Fibroblast of the aortic adventitia (primary cell): ENCODE measurements at regions not wholly inside any gene's neighbourhood (a gene's known extent, or its start where the extent isn't known, plus 50 kb on each side); places are given as distances from the start of the nearest gene placed in this dataset.
A peak's percentile ranks its signal among the peaks of the same experiment; 100 is the strongest.

ENCODE experiments used
- DNase-seq: peaks from one replicate; pipeline ENCODE4 v3.0.0-alpha.2; 2010; ENCODE audit warnings: low read depth
- H3K4me3 ChIP-seq: 2 replicates; pipeline ENCODE4 v1.5.1; 2011; ENCODE audit warnings: low read depth, mild to moderate bottlenecking, control low read depth, low read length, moderate library complexity
- TF ChIP-seq, protein P1 (sequence below): IDR thresholded peaks from 2 replicates; pipeline ENCODE4 v1.5.1; 2011; ENCODE audit warnings: mild to moderate bottlenecking, low read length, control low read depth, inconsistent platforms; ENCODE audit not compliant: insufficient read depth

DNA sequence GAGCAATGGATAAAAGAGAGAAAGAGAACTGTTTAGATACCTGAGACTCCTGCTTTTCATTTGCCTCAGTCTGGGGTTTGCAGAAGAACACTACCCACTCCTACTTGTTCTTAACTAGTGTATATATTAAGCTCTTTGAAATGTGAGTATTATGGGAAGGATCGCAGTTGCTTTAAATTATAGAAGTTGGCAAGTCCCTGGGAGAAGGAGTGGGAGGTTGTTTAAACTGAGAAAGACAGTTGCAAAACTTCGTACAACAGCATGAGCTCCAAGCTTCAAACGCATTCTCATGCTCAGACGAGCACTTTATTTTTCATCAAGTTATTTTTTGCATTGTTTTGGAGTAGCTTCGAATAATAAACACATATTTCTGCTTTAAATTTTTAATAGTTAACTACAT, 88.1 kb upstream of the C1QTNF7 start:
- DNase-seq, result no peak
- H3K4me3 ChIP-seq, result no peak overlapping the region
- TF ChIP-seq, protein P1, sequence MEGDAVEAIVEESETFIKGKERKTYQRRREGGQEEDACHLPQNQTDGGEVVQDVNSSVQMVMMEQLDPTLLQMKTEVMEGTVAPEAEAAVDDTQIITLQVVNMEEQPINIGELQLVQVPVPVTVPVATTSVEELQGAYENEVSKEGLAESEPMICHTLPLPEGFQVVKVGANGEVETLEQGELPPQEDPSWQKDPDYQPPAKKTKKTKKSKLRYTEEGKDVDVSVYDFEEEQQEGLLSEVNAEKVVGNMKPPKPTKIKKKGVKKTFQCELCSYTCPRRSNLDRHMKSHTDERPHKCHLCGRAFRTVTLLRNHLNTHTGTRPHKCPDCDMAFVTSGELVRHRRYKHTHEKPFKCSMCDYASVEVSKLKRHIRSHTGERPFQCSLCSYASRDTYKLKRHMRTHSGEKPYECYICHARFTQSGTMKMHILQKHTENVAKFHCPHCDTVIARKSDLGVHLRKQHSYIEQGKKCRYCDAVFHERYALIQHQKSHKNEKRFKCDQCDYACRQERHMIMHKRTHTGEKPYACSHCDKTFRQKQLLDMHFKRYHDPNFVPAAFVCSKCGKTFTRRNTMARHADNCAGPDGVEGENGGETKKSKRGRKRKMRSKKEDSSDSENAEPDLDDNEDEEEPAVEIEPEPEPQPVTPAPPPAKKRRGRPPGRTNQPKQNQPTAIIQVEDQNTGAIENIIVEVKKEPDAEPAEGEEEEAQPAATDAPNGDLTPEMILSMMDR, result no peak

DNA sequence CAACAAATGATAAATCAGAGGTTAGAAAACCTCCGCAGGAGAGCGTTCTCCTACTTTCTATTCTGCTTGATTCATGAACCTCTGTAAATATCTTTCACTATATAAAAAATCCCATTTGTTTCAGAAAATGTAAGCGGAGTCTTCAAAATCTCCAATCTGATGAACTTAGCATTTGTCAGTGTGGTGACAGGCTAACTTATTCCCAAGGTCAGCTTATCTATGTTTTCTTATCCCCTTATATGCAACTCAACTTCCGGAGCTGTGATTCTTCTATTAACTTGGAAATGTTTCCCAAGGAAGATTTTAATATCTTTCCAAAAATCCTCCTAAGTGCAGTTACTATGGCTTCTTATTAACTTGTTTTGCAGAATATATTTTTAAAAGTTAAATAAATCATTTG, 87.5 kb upstream of the C1QTNF7 start:
- TF ChIP-seq, protein P1, result no peak
- no peak overlapping the region for H3K4me3 ChIP-seq
- no peak for DNase-seq

DNA sequence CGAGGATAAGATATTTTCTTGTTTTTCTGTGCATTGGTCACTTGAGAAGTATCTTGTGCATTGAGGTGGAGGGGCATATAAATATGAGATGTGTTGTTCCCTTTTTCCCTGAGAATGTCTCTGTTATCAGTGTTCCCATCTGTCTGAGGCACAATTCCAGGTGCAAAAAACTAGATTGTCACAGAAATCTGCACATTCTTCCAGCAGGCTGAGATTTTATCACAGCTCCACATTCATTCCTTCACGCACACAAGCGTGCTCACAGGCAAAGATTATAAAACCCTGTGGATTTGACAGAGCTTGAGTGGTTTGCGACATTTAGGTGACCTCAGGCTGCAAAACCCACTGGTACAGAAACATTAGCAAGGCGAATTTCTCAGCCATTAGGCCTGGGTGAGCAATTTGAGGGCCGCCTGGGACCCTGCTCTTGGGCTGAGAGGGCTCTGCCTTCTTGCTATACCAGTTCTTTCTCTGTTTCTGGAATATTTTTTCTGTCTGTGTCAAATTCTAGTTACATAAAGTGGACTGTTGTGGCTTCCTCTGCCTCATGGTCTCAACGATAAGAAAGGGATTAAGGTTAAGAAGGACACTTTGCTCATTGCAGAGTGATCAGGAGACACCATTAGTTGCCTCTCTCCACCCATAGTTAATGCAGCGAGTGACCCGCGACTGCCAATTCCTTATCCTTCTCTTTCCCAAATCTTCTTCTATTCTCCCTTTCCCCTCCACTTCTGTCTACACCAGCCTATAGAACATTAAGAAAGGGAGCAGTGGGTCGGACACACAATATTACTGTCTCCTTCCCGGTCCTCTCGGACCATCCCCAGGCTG, 86.7 kb upstream of the C1QTNF7 start:
- no peak for DNase-seq
- no peak overlapping the region for H3K4me3 ChIP-seq
- TF ChIP-seq, protein P1, result no peak

DNA sequence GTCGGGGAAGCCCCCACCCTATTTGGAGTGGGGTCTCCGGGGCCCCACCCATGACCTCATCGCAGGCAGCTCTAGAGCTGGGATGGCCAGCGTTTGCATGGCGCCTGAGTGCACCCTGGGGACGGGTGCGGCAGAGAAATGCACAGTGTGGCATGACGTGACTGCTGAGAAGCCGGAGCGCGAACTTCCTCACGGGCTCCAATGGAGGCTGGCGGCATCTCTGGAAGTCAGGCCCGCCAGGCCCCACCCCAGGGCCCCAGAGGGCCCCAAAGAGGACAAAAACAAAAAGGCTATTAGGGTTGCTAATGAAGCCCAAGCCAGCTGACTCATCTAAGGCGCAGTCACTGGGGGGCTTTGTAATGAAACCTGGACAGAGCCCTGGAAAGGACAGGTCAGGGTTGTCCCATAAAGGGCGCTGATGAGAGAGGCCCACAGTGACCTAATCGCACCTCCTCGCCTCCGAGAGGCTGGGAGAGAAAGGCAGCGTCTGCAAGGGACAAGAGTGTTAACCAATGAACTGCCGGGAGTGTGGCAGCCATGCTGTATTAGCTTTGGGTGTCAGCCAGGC, 86.0 kb upstream of the C1QTNF7 start:
- TF ChIP-seq, protein P1, result no peak
- DNase-seq, result no peak
- H3K4me3 ChIP-seq, result no peak overlapping the region

DNA sequence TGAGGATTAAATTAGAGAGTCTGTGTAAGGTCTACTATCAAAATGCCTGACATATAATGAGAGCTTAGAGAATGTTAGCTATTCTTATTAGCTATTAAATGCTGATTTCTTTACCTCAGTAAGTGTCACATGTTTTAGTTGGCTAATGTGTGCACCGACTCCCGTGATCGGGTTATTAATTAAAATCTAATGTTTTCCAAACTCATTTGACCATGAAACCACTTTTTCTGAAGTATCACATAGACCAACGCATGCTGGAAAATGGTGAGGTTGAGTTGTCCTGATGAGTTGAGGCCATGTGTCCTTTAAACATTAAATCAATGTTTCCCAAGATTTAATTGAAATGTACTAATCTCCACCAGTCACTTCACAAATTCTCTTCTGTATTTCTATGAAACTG, 84.8 kb upstream of the C1QTNF7 start:
- TF ChIP-seq, protein P1, result no peak
- DNase-seq, result no peak
- no peak overlapping the region for H3K4me3 ChIP-seq

DNA sequence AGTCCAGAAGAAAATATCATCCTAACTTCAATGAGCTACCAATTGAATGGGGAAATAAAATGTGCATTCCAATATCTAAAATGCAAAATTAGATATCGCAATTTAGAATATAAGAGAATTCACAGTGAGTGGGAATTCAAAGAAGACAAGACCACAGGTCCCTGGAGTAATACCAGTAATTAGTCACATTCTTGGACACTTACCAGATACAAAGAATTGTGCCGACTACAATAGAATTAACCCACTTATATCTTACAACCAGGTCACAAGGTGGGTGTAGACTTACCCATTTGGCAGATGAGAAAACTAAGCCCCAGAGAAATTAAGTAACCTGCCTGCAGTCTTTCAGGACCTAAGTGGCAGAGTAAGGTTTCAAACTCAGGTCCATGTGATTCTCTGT, 84.3 kb upstream of the C1QTNF7 start:
- no peak overlapping the region for H3K4me3 ChIP-seq
- no peak for DNase-seq
- TF ChIP-seq, protein P1, result no peak

DNA sequence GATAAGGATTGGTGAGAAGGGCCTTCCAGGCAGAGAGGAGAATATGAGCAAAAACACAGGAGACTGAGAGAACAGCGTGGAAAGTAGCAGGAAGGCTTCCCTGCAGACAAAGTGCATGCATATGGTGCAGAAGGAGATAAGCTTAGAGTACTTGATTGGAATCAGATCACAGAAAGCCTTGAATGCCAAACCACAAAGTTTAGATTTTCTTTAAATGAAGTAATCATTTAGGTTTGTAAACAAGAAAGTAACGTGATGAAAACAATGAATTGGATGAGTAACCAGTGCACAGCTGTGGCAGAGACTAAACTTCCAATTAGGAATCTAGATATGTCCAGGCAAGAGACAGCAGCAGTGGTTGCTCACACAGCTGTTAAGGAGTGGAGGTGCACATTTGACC, 83.8 kb upstream of the C1QTNF7 start:
- TF ChIP-seq, protein P1, result no peak
- DNase-seq, result peak; percentile 33

More for the DNA sequence above, 83.8 kb upstream of the C1QTNF7 start:
- H3K4me3 ChIP-seq, result no peak overlapping the region
